ENCODE measurements at regions not wholly inside any gene's neighbourhood (a gene's known extent, or its start where the extent isn't known, plus 50 kb on each side); places are given as distances from the start of the nearest gene placed in this dataset.

- no peak for TF ChIP-seq CTCF (IDR thresholded peaks at IDR 0.05)
- no peak for TF ChIP-seq POLR2AphosphoS5 (IDR thresholded peaks at IDR 0.05; ENCODE audit: insufficient read depth in 1 of 2, low read depth in 1 of 2)
These were observed 301.7 kb downstream of the ATPSCKMT start for GRCh38 chr5:9947944-9948343.
